HG02840 (cell line): ENCODE measurements at regions not wholly inside any gene's neighbourhood (a gene's known extent, or its start where the extent isn't known, plus 50 kb on each side); places are given as distances from the start of the nearest gene placed in this dataset.

Experiments used
- ATAC-seq: cut with Tn5 transposase; IDR thresholded peaks from one replicate; pipeline ENCODE4 v1.9.1; 2021; ENCODE audit warnings: mild to moderate bottlenecking, moderate library complexity, moderate number of reproducible peaks; ENCODE audit not compliant: unreplicated experiment, low FRiP score

GRCh38 chr3:99467420-99467819 is 171.0 kb upstream of the COL8A1 start:
- no peak for ATAC-seq

GRCh38 chr3:99466331-99466730 is 172.1 kb upstream of the COL8A1 start:
- ATAC-seq: no peak

DNA sequence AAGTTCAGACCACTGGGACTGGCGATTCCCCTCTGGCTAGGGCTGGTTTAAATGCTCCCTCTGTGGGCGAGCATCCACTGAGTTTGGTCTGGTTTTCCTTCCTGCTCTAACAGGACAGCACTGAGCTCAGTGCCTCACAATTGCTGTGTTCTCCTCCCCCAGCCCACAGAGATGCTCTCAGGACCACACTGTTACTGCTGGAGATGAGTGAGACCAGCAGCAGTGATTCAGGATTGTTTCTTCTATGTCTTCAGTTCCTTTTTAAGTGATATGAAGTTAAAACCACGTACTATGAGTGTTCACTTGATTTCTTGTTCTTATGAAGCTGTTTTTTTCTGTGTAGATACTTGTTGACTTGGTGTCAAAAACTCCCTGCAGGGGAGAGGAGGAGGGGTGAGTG is 180.4 kb upstream of the COL8A1 start:
- no peak for ATAC-seq

GRCh38 chr3:99442599-99442998 is 195.8 kb upstream of the COL8A1 start:
- no peak for ATAC-seq

DNA sequence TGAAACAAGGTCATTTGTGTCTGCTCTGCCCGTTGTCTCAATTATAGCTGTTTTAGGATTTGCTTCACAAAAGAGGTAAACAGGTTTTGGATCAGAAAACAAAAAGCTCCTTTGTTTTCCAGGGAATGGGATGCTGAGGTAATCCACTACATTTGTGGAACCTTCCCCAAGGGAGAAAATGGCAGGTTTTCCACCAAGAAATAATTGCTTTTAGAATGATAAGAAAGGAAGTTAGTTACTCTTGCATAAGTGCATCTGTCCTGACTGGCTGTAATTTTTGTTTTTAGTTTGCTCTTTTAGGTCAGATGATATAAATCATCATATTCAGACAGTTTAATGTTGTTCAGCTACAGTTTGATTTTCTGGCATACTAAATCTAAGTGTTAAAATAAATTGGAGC is 198.5 kb upstream of the COL8A1 start:
- ATAC-seq: no peak

DNA sequence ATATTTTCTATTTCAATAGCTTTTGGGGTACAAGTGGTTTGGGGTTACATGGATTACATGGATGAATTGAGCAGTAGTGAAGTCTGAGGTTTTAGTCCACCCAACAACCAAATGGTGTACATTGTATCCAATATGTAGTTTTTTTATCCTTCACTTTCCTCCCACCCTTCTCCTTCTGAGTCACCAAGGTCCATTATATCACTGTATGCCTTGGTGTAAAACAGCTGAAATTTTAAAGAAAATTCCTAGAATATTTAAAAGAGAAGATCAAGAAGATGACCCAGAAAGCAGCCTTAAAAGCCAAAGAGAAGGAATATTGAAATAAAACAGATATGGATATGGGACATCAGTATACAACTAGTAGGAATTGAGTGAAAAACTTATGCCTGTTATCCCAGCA is 204.2 kb upstream of the COL8A1 start:
- no peak for ATAC-seq

DNA sequence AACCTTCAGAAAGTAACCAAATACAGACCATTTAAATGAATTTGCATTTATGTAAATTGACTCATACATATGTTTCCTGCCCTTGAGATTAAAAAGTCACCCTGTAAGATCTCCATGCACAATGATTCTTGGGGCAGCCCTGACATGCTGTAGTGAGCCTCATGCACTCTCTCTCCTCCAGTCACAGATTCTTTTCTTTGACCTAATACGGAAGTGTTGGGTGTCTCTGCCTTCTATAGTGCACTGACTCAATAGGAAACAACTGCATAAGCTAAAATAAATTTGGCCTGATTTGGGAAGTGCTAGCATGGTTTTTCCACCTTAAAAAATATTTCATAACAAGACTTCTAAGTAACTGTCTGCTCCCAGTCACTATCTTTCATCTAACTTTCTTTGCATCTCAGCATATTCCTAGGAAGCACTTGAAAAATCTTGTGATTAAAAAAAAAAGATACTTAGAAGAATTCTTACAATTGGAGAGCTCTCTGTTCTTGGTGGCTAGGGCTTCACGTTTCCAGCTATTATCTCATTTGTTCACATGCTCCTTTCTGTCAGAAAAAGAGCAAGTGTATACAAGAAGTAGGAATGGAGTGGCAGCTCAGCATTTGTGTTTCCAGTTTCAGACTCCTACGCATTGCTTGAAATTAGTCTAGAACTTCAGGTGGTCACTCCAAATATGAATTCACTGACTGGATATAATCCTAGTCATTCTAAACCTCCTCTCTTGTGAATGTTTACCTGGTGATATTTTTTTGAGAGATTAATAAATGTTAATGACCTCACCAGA is 207.9 kb upstream of the COL8A1 start:
- ATAC-seq: no peak

GRCh38 chr3:99429502-99429901 is 208.9 kb upstream of the COL8A1 start:
- ATAC-seq: no peak

- no peak for ATAC-seq
These were observed 212.5 kb upstream of the COL8A1 start for GRCh38 chr3:99425930-99426329.

DNA sequence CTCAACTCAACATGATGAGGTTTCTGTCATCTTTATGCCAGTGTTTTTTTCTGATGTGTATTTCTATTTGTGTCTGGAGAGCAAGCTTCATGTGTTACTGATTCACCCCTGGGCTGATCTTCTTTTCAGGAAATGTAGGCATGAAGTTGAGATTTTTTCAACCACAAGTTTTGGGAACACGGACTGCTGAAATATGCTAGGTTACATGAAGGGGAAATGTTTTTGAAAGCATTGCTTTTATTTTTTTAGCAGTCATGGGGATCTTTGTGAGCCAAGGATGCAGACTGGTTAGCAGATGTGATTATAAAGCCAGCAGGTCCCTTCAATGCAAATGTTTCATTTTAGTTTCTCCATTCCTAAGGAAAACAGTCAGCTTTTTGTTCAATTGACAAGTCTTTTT is 219.3 kb upstream of the COL8A1 start:
- ATAC-seq: no peak

DNA sequence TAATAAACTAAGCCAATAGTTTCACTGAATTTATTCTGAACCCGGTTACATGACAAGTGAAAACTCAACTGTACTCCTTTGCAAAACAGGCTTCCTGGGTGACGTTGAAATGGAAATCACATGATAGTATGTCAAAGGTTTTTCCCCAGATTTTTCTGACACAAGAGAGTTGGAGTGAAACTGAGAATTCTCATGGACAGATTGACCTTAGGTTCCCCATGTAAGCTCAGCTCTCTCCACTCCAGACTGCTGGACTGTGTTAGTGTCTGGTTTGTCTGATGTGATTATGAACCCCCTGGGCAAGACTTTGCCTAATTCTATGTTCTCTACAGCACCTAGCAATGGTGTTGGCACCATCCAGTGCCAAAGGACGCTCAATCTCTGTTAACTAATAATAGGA is 219.7 kb upstream of the COL8A1 start:
- peak; percentile 54 for ATAC-seq

GRCh38 chr3:99418209-99418635 is 220.2 kb upstream of the COL8A1 start:
- peak; percentile 64 for ATAC-seq

- no peak for ATAC-seq
These were observed 224.9 kb upstream of the COL8A1 start for GRCh38 chr3:99413504-99413903.

DNA sequence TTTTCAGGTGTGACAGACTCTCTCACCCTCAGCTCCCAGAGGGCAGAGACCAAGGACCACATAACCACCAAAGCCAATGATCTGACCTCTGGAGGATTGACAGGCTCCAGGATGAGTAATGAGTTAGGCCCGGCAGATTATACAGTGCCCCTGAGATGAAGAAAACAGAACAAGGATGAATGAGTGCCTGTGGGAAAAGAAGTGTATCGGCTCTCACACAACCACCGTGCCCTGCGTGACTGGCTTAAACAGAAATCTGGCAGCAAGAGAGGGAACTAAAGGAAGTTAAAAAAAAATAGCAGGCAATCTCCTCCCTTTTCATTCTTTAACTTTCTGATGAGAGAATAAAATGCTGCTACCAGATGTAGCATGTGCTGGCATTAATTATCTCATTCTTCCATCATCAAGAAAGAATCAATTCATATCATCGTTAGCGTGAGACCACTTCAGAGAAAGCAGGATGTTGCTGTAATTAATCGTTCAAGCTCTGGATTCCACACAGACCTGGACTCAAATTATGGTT is 227.5 kb upstream of the COL8A1 start:
- ATAC-seq: no peak

DNA sequence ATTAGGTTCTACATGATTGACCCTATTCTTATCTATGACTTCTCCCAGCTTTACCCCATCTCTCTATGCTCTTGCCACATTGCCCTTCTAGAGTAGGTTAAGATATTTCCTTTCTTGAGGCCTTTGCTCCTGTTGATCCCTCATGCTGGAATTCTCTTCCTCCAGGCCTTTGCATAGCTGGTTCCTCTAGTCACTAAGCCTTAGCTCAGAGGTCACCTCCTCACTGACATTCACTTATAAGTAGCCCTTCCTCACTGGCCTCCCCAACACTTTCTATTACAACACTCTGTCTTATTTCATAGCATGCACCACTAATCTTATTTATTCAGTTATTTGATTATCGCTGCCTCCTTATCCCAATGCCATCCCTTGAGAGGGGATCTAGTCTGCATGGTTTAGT is 228.4 kb upstream of the COL8A1 start:
- ATAC-seq: no peak

GRCh38 chr3:99407257-99407656 is 231.1 kb upstream of the COL8A1 start:
- no peak for ATAC-seq

DNA sequence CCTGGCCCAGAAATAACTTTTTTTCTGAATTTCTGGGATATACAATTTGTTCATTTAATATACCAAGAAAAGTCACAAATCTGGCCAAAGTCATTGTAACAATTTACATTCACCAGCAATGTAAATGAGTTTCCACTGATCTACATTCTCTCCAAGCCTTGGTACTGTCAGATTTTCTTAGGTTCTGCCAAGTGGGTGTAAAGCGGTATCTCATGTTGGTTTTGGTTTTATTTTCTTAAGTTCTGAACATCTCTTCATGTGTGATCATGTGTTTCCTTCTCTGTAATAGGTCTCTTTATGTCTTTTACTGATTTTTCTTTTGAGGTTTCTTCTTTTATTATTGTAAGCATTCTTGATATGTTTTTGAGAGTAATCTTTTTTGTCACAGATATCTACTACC is 235.6 kb upstream of the COL8A1 start:
- no peak for ATAC-seq

GRCh38 chr3:99400352-99400751 is 238.0 kb upstream of the COL8A1 start:
- no peak for ATAC-seq

- ATAC-seq: no peak
These were observed 241.6 kb upstream of the COL8A1 start for GRCh38 chr3:99396651-99397275.

DNA sequence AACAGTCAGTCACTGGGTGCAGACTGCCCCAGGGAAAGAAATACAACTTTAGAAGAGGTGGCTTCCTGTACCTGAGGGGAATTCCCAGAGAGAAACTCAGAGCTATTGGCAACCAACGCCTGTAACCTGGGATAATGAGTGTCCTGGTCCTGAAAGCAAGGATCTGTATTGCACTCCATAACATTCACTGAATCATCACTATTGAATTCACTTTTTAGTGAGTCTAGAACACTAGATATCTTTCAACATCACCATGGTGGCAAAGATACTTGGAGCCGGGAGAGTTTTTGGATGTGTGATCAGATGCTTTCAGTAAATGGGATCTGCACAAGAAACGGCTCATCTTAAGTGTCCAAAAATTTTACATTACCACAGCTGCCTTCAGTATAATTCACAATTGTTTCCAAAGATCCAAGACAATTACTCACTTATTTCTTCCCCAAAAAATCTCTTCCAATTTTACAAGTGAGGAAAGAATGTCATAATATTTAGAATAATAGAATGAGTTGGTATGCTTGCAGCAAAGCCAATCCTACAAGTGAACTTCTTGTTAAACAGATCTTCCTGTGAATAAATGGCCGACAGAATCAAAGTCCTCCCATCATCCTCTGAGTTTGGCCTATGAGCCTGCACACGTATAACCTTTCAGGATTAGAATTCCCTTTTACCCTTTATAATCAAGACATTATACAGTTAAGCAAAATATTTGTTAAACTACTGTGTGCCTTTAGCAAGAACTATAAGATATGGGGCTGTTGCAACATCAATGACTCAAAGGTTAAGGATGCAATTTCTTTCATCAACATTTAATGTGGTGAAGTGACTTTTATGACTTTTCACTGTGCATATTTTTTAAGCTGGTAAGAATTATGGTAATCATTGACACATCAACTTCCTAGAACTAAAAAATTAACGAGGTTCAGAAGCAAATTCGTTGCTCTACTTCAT is 243.3 kb upstream of the COL8A1 start:
- no peak for ATAC-seq

- no peak for ATAC-seq
These were observed 244.4 kb upstream of the COL8A1 start for GRCh38 chr3:99393961-99394360.
